ENCODE measurements at regions not wholly inside any gene's neighbourhood (a gene's known extent, or its start where the extent isn't known, plus 50 kb on each side); places are given as distances from the start of the nearest gene placed in this dataset.

GRCh38 chr15:94682171-94682570 is 450.8 kb downstream of the MCTP2 start:
- no peaks in the 10 kb centered on the region for H3K27me3 ChIP-seq (ENCODE audit: control insufficient read depth, insufficient read depth, low read length)
- H3K9me3 ChIP-seq (ENCODE audit: control insufficient read depth, insufficient read depth, low read length), result no peaks in the 10 kb centered on the region
- no peak overlapping the region for H3K27ac ChIP-seq (ENCODE audit: low read depth, low read length)
- H3K4me3 ChIP-seq (ENCODE audit: low read depth, low read length), result no peak overlapping the region
- H3K9ac ChIP-seq (ENCODE audit: low read depth, low read length), result no peak overlapping the region
- no peaks in the 10 kb centered on the region for H3K4me1 ChIP-seq (ENCODE audit: control insufficient read depth, insufficient read depth, low read length)
- no peaks in the 10 kb centered on the region for H3K36me3 ChIP-seq (ENCODE audit: control insufficient read depth, insufficient read depth, low read length)

DNA sequence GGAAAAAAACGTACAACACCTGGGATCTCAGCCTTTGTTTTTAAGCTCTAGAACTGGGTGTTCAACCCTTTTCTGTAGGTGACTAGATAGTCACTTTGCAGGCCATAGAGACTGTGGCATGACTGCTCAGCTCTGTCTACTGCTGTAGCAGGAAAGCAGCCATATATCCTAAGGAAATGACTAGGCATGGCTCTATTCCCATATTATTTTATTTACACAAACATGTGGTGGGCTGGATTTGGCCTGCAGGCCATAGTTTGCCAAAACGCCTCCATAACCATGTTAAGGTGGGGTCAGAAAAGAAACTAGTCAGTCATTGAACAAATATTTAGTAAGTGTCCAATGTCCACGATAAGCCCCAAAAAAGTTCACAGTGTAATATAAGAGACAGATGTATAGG is 452.5 kb downstream of the MCTP2 start:
- no peaks in the 10 kb centered on the region for H3K36me3 ChIP-seq (ENCODE audit: control insufficient read depth, insufficient read depth, low read length)
- no peak overlapping the region for H3K9ac ChIP-seq (ENCODE audit: low read depth, low read length)
- H3K27me3 ChIP-seq (ENCODE audit: control insufficient read depth, insufficient read depth, low read length), result no peaks in the 10 kb centered on the region
- H3K4me1 ChIP-seq (ENCODE audit: control insufficient read depth, insufficient read depth, low read length), result no peaks in the 10 kb centered on the region
- no peak overlapping the region for H3K27ac ChIP-seq (ENCODE audit: low read depth, low read length)
- no peak overlapping the region for H3K4me3 ChIP-seq (ENCODE audit: low read depth, low read length)
- H3K9me3 ChIP-seq (ENCODE audit: control insufficient read depth, insufficient read depth, low read length), result no peaks in the 10 kb centered on the region

DNA sequence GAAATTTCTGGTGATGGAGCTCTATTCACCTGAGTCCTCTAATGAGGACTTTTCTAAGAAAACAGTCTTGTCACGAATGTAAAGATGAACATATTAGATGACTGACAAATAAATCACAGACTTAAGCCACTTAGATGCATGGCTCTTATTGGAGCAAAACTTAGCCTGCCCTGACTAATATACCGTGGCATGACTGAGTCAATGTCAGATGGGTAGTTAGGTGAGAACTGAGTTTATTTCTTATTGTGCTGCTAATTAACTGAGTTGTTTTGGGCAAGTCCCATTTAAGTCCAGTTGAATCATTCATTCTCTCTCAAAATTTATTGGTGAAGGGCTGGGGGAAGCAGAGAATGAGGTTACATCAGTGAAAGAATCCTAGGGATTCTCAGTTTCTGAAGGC is 459.8 kb downstream of the MCTP2 start:
- Histone ChIP-seq H3K27ac (ENCODE audit: low read depth, low read length) (no peak overlapping the region), H3K4me1 (ENCODE audit: control insufficient read depth, insufficient read depth, low read length) (no peaks in the 10 kb centered on the region), H3K9me3 (ENCODE audit: control insufficient read depth, insufficient read depth, low read length) (no peaks in the 10 kb centered on the region), H3K36me3 (ENCODE audit: control insufficient read depth, insufficient read depth, low read length) (no peaks in the 10 kb centered on the region), H3K4me3 (ENCODE audit: low read depth, low read length) (no peak overlapping the region), H3K27me3 (ENCODE audit: control insufficient read depth, insufficient read depth, low read length) (no peaks in the 10 kb centered on the region), H3K9ac (ENCODE audit: low read depth, low read length) (no peak overlapping the region)

- H3K36me3 ChIP-seq (ENCODE audit: control insufficient read depth, insufficient read depth, low read length), result no peaks in the 10 kb centered on the region
- no peak overlapping the region for H3K4me3 ChIP-seq (ENCODE audit: low read depth, low read length)
- no peaks in the 10 kb centered on the region for H3K4me1 ChIP-seq (ENCODE audit: control insufficient read depth, insufficient read depth, low read length)
- H3K9ac ChIP-seq (ENCODE audit: low read depth, low read length), result no peak overlapping the region
- H3K9me3 ChIP-seq (ENCODE audit: control insufficient read depth, insufficient read depth, low read length), result no peaks in the 10 kb centered on the region
- H3K27ac ChIP-seq (ENCODE audit: low read depth, low read length), result no peak overlapping the region
- H3K27me3 ChIP-seq (ENCODE audit: control insufficient read depth, insufficient read depth, low read length), result no peaks in the 10 kb centered on the region
Observed at GRCh38 chr15:94692710-94693109, 461.3 kb downstream of the MCTP2 start.

- H3K4me1 ChIP-seq (ENCODE audit: control insufficient read depth, insufficient read depth, low read length), result no peaks in the 10 kb centered on the region
- no peak overlapping the region for H3K27ac ChIP-seq (ENCODE audit: low read depth, low read length)
- no peaks in the 10 kb centered on the region for H3K9me3 ChIP-seq (ENCODE audit: control insufficient read depth, insufficient read depth, low read length)
- H3K27me3 ChIP-seq (ENCODE audit: control insufficient read depth, insufficient read depth, low read length), result no peaks in the 10 kb centered on the region
- H3K36me3 ChIP-seq (ENCODE audit: control insufficient read depth, insufficient read depth, low read length), result no peaks in the 10 kb centered on the region
- no peak overlapping the region for H3K4me3 ChIP-seq (ENCODE audit: low read depth, low read length)
- H3K9ac ChIP-seq (ENCODE audit: low read depth, low read length), result no peak overlapping the region
Observed at GRCh38 chr15:94700211-94700610, 468.9 kb downstream of the MCTP2 start.

DNA sequence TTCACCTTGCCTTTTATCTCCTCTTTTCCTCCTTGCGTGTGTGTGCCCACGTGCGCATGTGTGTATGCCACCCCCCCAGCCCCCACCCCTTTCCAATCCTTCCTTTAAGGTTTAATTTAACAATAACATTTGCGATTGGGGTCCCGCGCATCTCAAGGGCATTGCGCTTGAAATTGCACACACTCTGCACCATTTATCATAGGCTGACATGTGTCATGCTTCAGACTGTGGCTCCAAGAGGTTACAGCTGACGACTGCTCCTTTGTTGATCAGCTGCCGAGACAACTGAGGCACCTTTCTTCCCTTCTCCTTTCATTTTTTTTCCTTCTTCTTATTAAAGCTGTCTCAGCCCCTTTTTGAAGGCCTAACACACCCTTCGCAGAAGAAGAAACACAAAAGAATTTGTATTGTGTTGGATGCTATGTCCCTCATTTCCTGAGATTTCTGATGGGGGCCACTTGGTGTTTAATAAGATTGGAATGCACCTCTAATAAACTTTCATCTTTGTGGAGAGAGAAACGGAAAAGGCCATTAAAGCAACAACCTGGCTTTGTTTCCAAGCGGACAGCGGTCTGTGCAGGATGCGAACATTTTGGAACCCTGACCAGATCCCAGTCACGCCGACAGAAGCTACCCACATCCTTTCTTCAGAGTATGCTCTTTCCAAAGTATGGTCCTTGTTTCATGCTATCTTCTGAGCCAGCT is 470.1 kb downstream of the MCTP2 start:
- no peak overlapping the region for H3K27ac ChIP-seq (ENCODE audit: low read depth, low read length)
- H3K9ac ChIP-seq (ENCODE audit: low read depth, low read length), result no peak overlapping the region
- H3K36me3 ChIP-seq (ENCODE audit: control insufficient read depth, insufficient read depth, low read length), result no peaks in the 10 kb centered on the region
- H3K4me3 ChIP-seq (ENCODE audit: low read depth, low read length), result no peak overlapping the region
- no peaks in the 10 kb centered on the region for H3K9me3 ChIP-seq (ENCODE audit: control insufficient read depth, insufficient read depth, low read length)
- no peaks in the 10 kb centered on the region for H3K4me1 ChIP-seq (ENCODE audit: control insufficient read depth, insufficient read depth, low read length)
- H3K27me3 ChIP-seq (ENCODE audit: control insufficient read depth, insufficient read depth, low read length), result no peaks in the 10 kb centered on the region

GRCh38 chr15:94703596-94703995 is 472.2 kb downstream of the MCTP2 start:
- Histone ChIP-seq H3K27me3 (ENCODE audit: control insufficient read depth, insufficient read depth, low read length) (no peaks in the 10 kb centered on the region), H3K4me3 (ENCODE audit: low read depth, low read length) (no peak overlapping the region), H3K36me3 (ENCODE audit: control insufficient read depth, insufficient read depth, low read length) (no peaks in the 10 kb centered on the region), H3K27ac (ENCODE audit: low read depth, low read length) (no peak overlapping the region), H3K4me1 (ENCODE audit: control insufficient read depth, insufficient read depth, low read length) (no peaks in the 10 kb centered on the region), H3K9ac (ENCODE audit: low read depth, low read length) (no peak overlapping the region), H3K9me3 (ENCODE audit: control insufficient read depth, insufficient read depth, low read length) (no peaks in the 10 kb centered on the region)

DNA sequence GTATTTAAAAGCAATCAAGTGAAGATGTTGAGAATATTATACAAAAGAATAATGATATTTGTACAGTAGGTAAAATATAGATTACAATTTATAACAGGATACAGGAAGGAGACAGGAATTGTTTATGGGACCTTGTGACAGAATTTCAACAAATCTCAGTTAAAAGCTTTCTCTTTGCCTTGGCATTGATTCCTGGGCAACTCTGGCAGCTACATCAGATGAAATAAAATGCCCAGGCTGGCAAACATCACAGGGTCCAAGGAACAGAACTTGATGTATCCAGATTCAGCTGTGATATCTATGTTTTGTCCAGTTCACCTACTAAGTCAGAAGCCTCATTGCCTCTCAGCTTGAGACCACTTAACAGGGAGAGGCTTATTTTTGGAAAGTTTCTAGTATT is 473.1 kb downstream of the MCTP2 start:
- no peaks in the 10 kb centered on the region for H3K27me3 ChIP-seq (ENCODE audit: control insufficient read depth, insufficient read depth, low read length)
- no peak overlapping the region for H3K9ac ChIP-seq (ENCODE audit: low read depth, low read length)
- H3K4me1 ChIP-seq (ENCODE audit: control insufficient read depth, insufficient read depth, low read length), result no peaks in the 10 kb centered on the region
- H3K36me3 ChIP-seq (ENCODE audit: control insufficient read depth, insufficient read depth, low read length), result no peaks in the 10 kb centered on the region
- no peaks in the 10 kb centered on the region for H3K9me3 ChIP-seq (ENCODE audit: control insufficient read depth, insufficient read depth, low read length)
- no peak overlapping the region for H3K27ac ChIP-seq (ENCODE audit: low read depth, low read length)
- H3K4me3 ChIP-seq (ENCODE audit: low read depth, low read length), result no peak overlapping the region

GRCh38 chr15:94704946-94705345 is 473.6 kb downstream of the MCTP2 start:
- Histone ChIP-seq H3K4me1 (ENCODE audit: control insufficient read depth, insufficient read depth, low read length) (no peaks in the 10 kb centered on the region), H3K27ac (ENCODE audit: low read depth, low read length) (no peak overlapping the region), H3K36me3 (ENCODE audit: control insufficient read depth, insufficient read depth, low read length) (no peaks in the 10 kb centered on the region), H3K9me3 (ENCODE audit: control insufficient read depth, insufficient read depth, low read length) (no peaks in the 10 kb centered on the region), H3K4me3 (ENCODE audit: low read depth, low read length) (no peak overlapping the region), H3K27me3 (ENCODE audit: control insufficient read depth, insufficient read depth, low read length) (no peaks in the 10 kb centered on the region), H3K9ac (ENCODE audit: low read depth, low read length) (no peak overlapping the region)

DNA sequence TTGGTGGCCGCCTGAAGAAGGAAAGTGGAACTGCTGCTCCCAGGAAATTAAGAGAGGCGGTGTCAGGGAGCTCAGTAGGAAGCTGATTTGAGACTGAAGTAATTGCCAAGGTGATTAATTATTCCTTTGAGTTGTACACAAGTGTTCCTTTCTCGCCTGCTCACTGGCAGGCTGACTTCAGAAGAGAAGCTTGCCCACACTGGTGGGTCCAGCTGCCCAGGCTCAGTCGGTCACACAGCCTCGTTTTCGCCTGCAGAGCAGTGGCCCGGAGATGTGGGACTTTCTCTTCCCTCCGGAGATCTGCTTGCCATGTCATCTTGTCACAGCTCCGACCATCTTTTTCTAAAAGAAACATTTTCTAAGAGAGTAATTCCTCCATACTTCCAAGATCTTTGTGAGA is 478.0 kb downstream of the MCTP2 start:
- no peak overlapping the region for H3K4me3 ChIP-seq (ENCODE audit: low read depth, low read length)
- H3K36me3 ChIP-seq (ENCODE audit: control insufficient read depth, insufficient read depth, low read length), result no peaks in the 10 kb centered on the region
- H3K27ac ChIP-seq (ENCODE audit: low read depth, low read length), result no peak overlapping the region
- H3K4me1 ChIP-seq (ENCODE audit: control insufficient read depth, insufficient read depth, low read length), result no peaks in the 10 kb centered on the region
- no peaks in the 10 kb centered on the region for H3K27me3 ChIP-seq (ENCODE audit: control insufficient read depth, insufficient read depth, low read length)
- no peaks in the 10 kb centered on the region for H3K9me3 ChIP-seq (ENCODE audit: control insufficient read depth, insufficient read depth, low read length)
- no peak overlapping the region for H3K9ac ChIP-seq (ENCODE audit: low read depth, low read length)

DNA sequence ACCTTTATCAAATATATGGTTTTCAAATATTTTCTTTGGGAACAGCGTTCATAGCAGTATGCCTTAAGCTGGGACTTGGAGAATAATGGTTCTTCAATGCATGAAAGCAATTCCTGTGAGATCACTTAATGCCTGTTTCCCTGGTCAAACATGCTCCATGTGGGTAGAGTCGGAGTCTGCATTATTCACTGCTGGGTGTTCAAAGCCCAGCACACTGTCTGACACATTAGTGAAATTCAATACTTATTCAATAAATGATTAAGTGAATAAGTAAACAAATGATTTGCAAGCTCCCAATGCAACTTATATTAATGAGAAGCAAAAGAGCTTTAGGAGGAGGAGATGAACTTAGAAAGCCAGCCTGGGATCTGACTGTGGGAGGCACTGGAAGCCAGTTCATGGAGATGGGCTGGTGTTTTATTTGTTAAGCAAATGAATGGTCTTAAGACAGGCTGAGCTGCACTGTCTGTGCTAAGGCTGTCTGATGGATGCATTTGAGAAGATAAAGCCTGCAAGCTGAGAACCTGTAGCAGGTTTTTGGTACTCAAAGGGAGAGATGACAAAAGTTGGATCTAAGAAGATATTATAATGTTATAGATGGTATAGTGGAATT is 490.8 kb downstream of the MCTP2 start:
- no peak overlapping the region for H3K4me3 ChIP-seq (ENCODE audit: low read depth, low read length)
- no peaks in the 10 kb centered on the region for H3K36me3 ChIP-seq (ENCODE audit: control insufficient read depth, insufficient read depth, low read length)
- H3K9me3 ChIP-seq (ENCODE audit: control insufficient read depth, insufficient read depth, low read length), result no peaks in the 10 kb centered on the region
- H3K4me1 ChIP-seq (ENCODE audit: control insufficient read depth, insufficient read depth, low read length), result peaks cover 9% of the 10 kb centered on the region
- H3K9ac ChIP-seq (ENCODE audit: low read depth, low read length), result no peak overlapping the region
- no peak overlapping the region for H3K27ac ChIP-seq (ENCODE audit: low read depth, low read length)
- H3K27me3 ChIP-seq (ENCODE audit: control insufficient read depth, insufficient read depth, low read length), result no peaks in the 10 kb centered on the region
